ENCODE measurements at regions not wholly inside any gene's neighbourhood (a gene's known extent, or its start where the extent isn't known, plus 50 kb on each side); places are given as distances from the start of the nearest gene placed in this dataset.

- Histone ChIP-seq H3K27me3 (ENCODE audit: low read depth, low read length) (no peaks in the 10 kb centered on the region), H3K9me3 (ENCODE audit: control insufficient read depth in 1 of 2, low read length in 2 of 2) (no peaks in the 10 kb centered on the region), H3K27ac (ENCODE audit: low read length) (no peak overlapping the region), H3K4me3 (ENCODE audit: low read depth in 1 of 2, low read length in 2 of 2) (no peak overlapping the region), H3K36me3 (ENCODE audit: control insufficient read depth in 1 of 2, insufficient read depth in 2 of 2, low read length in 2 of 2) (no peaks in the 10 kb centered on the region), H3K4me1 (ENCODE audit: control insufficient read depth in 1 of 2, insufficient read depth in 2 of 2, low read length in 2 of 2) (no peaks in the 10 kb centered on the region)
Observed at GRCh38 chr2:14336759-14337382, 295.6 kb upstream of the LRATD1 start.

GRCh38 chr2:14340703-14341102, 291.8 kb upstream of the LRATD1 start:
- no peaks in the 10 kb centered on the region for H3K4me1 ChIP-seq (ENCODE audit: control insufficient read depth in 1 of 2, insufficient read depth in 2 of 2, low read length in 2 of 2)
- no peaks in the 10 kb centered on the region for H3K36me3 ChIP-seq (ENCODE audit: control insufficient read depth in 1 of 2, insufficient read depth in 2 of 2, low read length in 2 of 2)

GRCh38 chr2:14342313-14342712, 290.2 kb upstream of the LRATD1 start:
- no peaks in the 10 kb centered on the region for H3K27me3 ChIP-seq (ENCODE audit: low read depth, low read length)
- H3K36me3 ChIP-seq (ENCODE audit: control insufficient read depth in 1 of 2, insufficient read depth in 2 of 2, low read length in 2 of 2) = no peaks in the 10 kb centered on the region
- no peaks in the 10 kb centered on the region for H3K9me3 ChIP-seq (ENCODE audit: control insufficient read depth in 1 of 2, low read length in 2 of 2)
- no peak overlapping the region for H3K4me3 ChIP-seq (ENCODE audit: low read depth in 1 of 2, low read length in 2 of 2)
- H3K4me1 ChIP-seq (ENCODE audit: control insufficient read depth in 1 of 2, insufficient read depth in 2 of 2, low read length in 2 of 2) = no peaks in the 10 kb centered on the region
- no peak overlapping the region for H3K27ac ChIP-seq (ENCODE audit: low read length)

More at GRCh38 chr2:14340703-14341102, 291.8 kb upstream of the LRATD1 start:
- Histone ChIP-seq H3K9me3 (ENCODE audit: control insufficient read depth in 1 of 2, low read length in 2 of 2) (no peaks in the 10 kb centered on the region), H3K27ac (ENCODE audit: low read length) (no peak overlapping the region), H3K4me3 (ENCODE audit: low read depth in 1 of 2, low read length in 2 of 2) (no peak overlapping the region), H3K27me3 (ENCODE audit: low read depth, low read length) (no peaks in the 10 kb centered on the region)

GRCh38 chr2:14344355-14344754, 288.2 kb upstream of the LRATD1 start:
- no peaks in the 10 kb centered on the region for H3K9me3 ChIP-seq (ENCODE audit: control insufficient read depth in 1 of 2, low read length in 2 of 2)
- H3K4me1 ChIP-seq (ENCODE audit: control insufficient read depth in 1 of 2, insufficient read depth in 2 of 2, low read length in 2 of 2) = no peaks in the 10 kb centered on the region
- no peak overlapping the region for H3K4me3 ChIP-seq (ENCODE audit: low read depth in 1 of 2, low read length in 2 of 2)
- H3K36me3 ChIP-seq (ENCODE audit: control insufficient read depth in 1 of 2, insufficient read depth in 2 of 2, low read length in 2 of 2) = no peaks in the 10 kb centered on the region
- H3K27ac ChIP-seq (ENCODE audit: low read length) = no peak overlapping the region
- no peaks in the 10 kb centered on the region for H3K27me3 ChIP-seq (ENCODE audit: low read depth, low read length)

- H3K27ac ChIP-seq (ENCODE audit: low read length) = no peak overlapping the region
- no peaks in the 10 kb centered on the region for H3K36me3 ChIP-seq (ENCODE audit: control insufficient read depth in 1 of 2, insufficient read depth in 2 of 2, low read length in 2 of 2)
- no peak overlapping the region for H3K4me3 ChIP-seq (ENCODE audit: low read depth in 1 of 2, low read length in 2 of 2)
- no peaks in the 10 kb centered on the region for H3K9me3 ChIP-seq (ENCODE audit: control insufficient read depth in 1 of 2, low read length in 2 of 2)
- no peaks in the 10 kb centered on the region for H3K4me1 ChIP-seq (ENCODE audit: control insufficient read depth in 1 of 2, insufficient read depth in 2 of 2, low read length in 2 of 2)
- no peaks in the 10 kb centered on the region for H3K27me3 ChIP-seq (ENCODE audit: low read depth, low read length)
Observed at GRCh38 chr2:14348247-14348646, 284.3 kb upstream of the LRATD1 start.

- no peak overlapping the region for H3K27ac ChIP-seq (ENCODE audit: low read length)
- H3K9me3 ChIP-seq (ENCODE audit: control insufficient read depth in 1 of 2, low read length in 2 of 2) = no peaks in the 10 kb centered on the region
- no peaks in the 10 kb centered on the region for H3K36me3 ChIP-seq (ENCODE audit: control insufficient read depth in 1 of 2, insufficient read depth in 2 of 2, low read length in 2 of 2)
- H3K4me1 ChIP-seq (ENCODE audit: control insufficient read depth in 1 of 2, insufficient read depth in 2 of 2, low read length in 2 of 2) = no peaks in the 10 kb centered on the region
- H3K27me3 ChIP-seq (ENCODE audit: low read depth, low read length) = no peaks in the 10 kb centered on the region
- no peak overlapping the region for H3K4me3 ChIP-seq (ENCODE audit: low read depth in 1 of 2, low read length in 2 of 2)
Observed at GRCh38 chr2:14350856-14351255, 281.7 kb upstream of the LRATD1 start.

GRCh38 chr2:14352067-14352466, 280.4 kb upstream of the LRATD1 start:
- no peaks in the 10 kb centered on the region for H3K4me1 ChIP-seq (ENCODE audit: control insufficient read depth in 1 of 2, insufficient read depth in 2 of 2, low read length in 2 of 2)

GRCh38 chr2:14354231-14354630, 278.3 kb upstream of the LRATD1 start:
- Histone ChIP-seq H3K9me3 (ENCODE audit: control insufficient read depth in 1 of 2, low read length in 2 of 2) (no peaks in the 10 kb centered on the region), H3K4me3 (ENCODE audit: low read depth in 1 of 2, low read length in 2 of 2) (no peak overlapping the region), H3K27me3 (ENCODE audit: low read depth, low read length) (no peaks in the 10 kb centered on the region), H3K4me1 (ENCODE audit: control insufficient read depth in 1 of 2, insufficient read depth in 2 of 2, low read length in 2 of 2) (no peaks in the 10 kb centered on the region), H3K27ac (ENCODE audit: low read length) (no peak overlapping the region), H3K36me3 (ENCODE audit: control insufficient read depth in 1 of 2, insufficient read depth in 2 of 2, low read length in 2 of 2) (no peaks in the 10 kb centered on the region)

More at GRCh38 chr2:14352067-14352466, 280.4 kb upstream of the LRATD1 start:
- Histone ChIP-seq H3K27ac (ENCODE audit: low read length) (no peak overlapping the region), H3K4me3 (ENCODE audit: low read depth in 1 of 2, low read length in 2 of 2) (no peak overlapping the region), H3K9me3 (ENCODE audit: control insufficient read depth in 1 of 2, low read length in 2 of 2) (no peaks in the 10 kb centered on the region), H3K27me3 (ENCODE audit: low read depth, low read length) (no peaks in the 10 kb centered on the region), H3K36me3 (ENCODE audit: control insufficient read depth in 1 of 2, insufficient read depth in 2 of 2, low read length in 2 of 2) (no peaks in the 10 kb centered on the region)

- Histone ChIP-seq H3K27ac (ENCODE audit: low read length) (no peak overlapping the region), H3K9me3 (ENCODE audit: control insufficient read depth in 1 of 2, low read length in 2 of 2) (no peaks in the 10 kb centered on the region), H3K36me3 (ENCODE audit: control insufficient read depth in 1 of 2, insufficient read depth in 2 of 2, low read length in 2 of 2) (no peaks in the 10 kb centered on the region), H3K27me3 (ENCODE audit: low read depth, low read length) (no peaks in the 10 kb centered on the region), H3K4me3 (ENCODE audit: low read depth in 1 of 2, low read length in 2 of 2) (no peak overlapping the region), H3K4me1 (ENCODE audit: control insufficient read depth in 1 of 2, insufficient read depth in 2 of 2, low read length in 2 of 2) (no peaks in the 10 kb centered on the region)
Observed at GRCh38 chr2:14355102-14355501, 277.4 kb upstream of the LRATD1 start.

- H3K27ac ChIP-seq (ENCODE audit: low read length) = no peak overlapping the region
- H3K9me3 ChIP-seq (ENCODE audit: control insufficient read depth in 1 of 2, low read length in 2 of 2) = no peaks in the 10 kb centered on the region
- H3K4me1 ChIP-seq (ENCODE audit: control insufficient read depth in 1 of 2, insufficient read depth in 2 of 2, low read length in 2 of 2) = no peaks in the 10 kb centered on the region
- H3K27me3 ChIP-seq (ENCODE audit: low read depth, low read length) = no peaks in the 10 kb centered on the region
- H3K4me3 ChIP-seq (ENCODE audit: low read depth in 1 of 2, low read length in 2 of 2) = no peak overlapping the region
- H3K36me3 ChIP-seq (ENCODE audit: control insufficient read depth in 1 of 2, insufficient read depth in 2 of 2, low read length in 2 of 2) = no peaks in the 10 kb centered on the region
Observed at GRCh38 chr2:14358339-14358738, 274.2 kb upstream of the LRATD1 start.

GRCh38 chr2:14358774-14359173, 273.7 kb upstream of the LRATD1 start:
- Histone ChIP-seq H3K4me1 (ENCODE audit: control insufficient read depth in 1 of 2, insufficient read depth in 2 of 2, low read length in 2 of 2) (no peaks in the 10 kb centered on the region), H3K27me3 (ENCODE audit: low read depth, low read length) (no peaks in the 10 kb centered on the region), H3K4me3 (ENCODE audit: low read depth in 1 of 2, low read length in 2 of 2) (no peak overlapping the region), H3K27ac (ENCODE audit: low read length) (no peak overlapping the region), H3K36me3 (ENCODE audit: control insufficient read depth in 1 of 2, insufficient read depth in 2 of 2, low read length in 2 of 2) (no peaks in the 10 kb centered on the region), H3K9me3 (ENCODE audit: control insufficient read depth in 1 of 2, low read length in 2 of 2) (no peaks in the 10 kb centered on the region)

- H3K9me3 ChIP-seq (ENCODE audit: control insufficient read depth in 1 of 2, low read length in 2 of 2) = no peaks in the 10 kb centered on the region
- H3K4me3 ChIP-seq (ENCODE audit: low read depth in 1 of 2, low read length in 2 of 2) = no peak overlapping the region
- H3K4me1 ChIP-seq (ENCODE audit: control insufficient read depth in 1 of 2, insufficient read depth in 2 of 2, low read length in 2 of 2) = no peaks in the 10 kb centered on the region
- no peaks in the 10 kb centered on the region for H3K36me3 ChIP-seq (ENCODE audit: control insufficient read depth in 1 of 2, insufficient read depth in 2 of 2, low read length in 2 of 2)
- no peak overlapping the region for H3K27ac ChIP-seq (ENCODE audit: low read length)
- no peaks in the 10 kb centered on the region for H3K27me3 ChIP-seq (ENCODE audit: low read depth, low read length)
Observed at GRCh38 chr2:14363137-14363536, 269.4 kb upstream of the LRATD1 start.

Data from muscle layer of duodenum (tissue), 2 donors.